GM18861 (cell line): ENCODE measurements at regions not wholly inside any gene's neighbourhood (a gene's known extent, or its start where the extent isn't known, plus 50 kb on each side); places are given as distances from the start of the nearest gene placed in this dataset.

Experiments
- ATAC-seq: cut with Tn5 transposase; IDR thresholded peaks from one replicate; pipeline ENCODE4 v1.9.1; 2021; ENCODE audit not compliant: unreplicated experiment

- ATAC-seq = no peak
Measured at GRCh38 chr15:69652751-69653305, 200.2 kb downstream of the RPLP1 start.

GRCh38 chr15:69653306-69653705 is 200.7 kb downstream of the RPLP1 start:
- no peak for ATAC-seq

DNA sequence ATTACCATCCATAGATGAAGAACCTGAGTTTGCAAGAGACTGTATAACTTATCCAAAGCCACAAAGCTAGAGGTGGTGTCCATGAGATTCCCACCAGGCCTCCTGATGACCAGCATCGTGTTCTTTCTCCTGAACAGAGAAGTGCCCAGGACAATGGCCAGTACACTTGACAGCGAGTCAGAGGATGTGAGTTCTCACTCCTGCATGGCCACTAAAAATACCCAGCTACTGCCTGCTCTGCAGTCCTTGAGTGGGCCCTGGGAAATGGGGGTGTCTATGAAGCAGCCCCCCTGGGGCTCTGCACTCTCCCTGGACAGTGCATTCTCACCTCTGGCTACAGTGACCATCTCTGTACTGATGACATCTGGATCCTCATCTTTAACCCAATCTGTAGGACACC is 201.2 kb downstream of the RPLP1 start:
- ATAC-seq = no peak

DNA sequence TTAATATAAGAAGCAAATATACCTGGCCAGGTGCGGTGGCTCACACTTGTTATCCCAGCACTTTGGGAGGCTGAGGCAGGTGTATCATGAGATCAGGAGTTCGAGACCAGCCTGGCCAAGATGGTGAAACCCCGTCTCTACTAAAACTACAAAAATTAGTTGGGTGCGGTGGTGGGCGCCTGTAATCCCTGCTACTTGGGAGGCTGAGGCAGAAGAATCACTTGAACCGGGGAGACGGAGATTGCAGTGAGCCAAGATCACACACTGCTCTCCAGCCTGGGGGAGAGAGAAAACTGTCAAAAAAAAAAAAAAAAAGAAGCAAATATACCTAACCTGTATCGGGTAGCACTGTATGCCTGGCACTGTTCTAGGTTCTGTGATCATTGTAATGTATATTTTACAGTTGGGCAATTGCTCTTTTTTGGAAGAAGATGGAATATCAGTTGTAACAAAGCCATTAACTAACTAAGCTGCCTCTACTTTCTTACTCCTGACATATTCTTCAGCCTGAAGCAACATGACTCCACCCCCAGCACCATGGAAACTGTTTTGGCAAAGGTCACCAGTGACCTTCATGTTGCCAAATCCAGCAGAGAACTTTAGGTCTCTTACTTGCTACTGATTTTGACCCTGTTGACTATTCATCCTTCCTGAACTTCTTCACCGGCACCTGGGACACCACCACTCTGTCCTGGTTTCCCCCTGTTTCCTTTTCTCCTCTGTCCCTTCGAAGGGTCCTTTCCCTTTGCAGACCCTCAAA is 203.8 kb downstream of the RPLP1 start:
- ATAC-seq = no peak

GRCh38 chr15:69657626-69658025 is 205.0 kb downstream of the RPLP1 start:
- ATAC-seq = no peak

DNA sequence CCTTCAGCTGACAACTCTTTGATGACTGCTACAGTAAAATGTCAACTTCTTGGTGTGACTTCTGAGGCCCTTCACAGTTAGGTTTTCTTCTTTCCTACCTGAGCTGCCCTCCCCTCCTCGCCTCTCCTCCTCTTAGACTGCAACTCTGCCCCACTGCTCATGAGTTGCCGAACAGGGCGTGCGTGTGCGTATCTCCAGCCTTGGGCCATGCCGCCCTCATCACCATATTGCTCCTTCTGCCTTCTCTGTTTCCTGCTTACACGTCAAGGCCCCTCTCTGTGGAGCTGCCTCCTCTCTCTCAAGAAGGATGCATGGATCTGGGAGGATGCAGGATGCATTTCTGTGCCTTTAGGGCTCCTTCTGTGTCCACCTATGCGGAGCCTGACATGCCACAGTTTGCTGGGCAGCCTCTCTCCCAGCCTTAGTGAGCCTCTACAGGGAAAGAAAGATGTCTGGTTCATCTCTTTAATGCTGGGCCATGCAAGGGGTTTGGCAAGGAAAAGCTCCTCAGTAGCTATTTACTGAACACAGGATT is 205.9 kb downstream of the RPLP1 start:
- ATAC-seq = no peak

GRCh38 chr15:69659454-69660050 is 206.9 kb downstream of the RPLP1 start:
- no peak for ATAC-seq

- ATAC-seq = no peak
Measured at GRCh38 chr15:69660114-69660513, 207.5 kb downstream of the RPLP1 start.

DNA sequence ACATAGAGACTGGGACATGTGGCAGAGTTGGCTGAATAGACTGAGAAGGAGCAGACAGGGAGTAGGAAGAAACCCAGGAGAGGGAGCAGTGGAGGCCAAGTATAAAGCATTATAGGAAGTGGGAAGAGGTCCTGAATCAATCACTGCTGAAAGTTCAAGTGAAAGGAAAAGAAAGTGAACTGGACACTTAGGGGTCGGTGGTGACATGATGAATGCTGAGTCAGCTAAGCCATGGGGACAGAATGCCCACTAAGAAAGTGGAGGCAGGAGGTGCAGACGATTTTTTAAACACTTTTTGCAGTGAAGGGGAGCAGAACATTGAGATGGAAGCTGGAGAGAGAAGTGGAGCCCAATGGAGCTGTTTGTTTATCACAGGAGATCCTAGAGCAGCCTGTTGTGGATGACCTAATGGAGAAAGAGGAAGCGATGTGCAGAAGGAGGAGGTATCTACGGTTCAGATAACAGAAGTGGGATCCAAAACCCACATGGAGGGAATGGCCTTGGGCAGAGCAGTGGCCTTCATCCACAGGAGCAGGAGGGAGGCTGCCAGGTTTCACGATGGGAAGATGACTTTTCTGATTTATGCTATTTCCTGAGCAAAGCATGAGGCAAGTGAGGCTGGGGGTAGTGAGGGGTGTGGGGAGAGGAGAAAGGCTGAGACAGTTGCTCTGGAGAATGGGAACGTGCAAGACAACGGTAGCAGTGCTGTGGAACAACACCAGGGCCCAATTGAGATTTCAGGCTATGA is 208.2 kb downstream of the RPLP1 start:
- ATAC-seq = no peak

GRCh38 chr15:69661446-69661845 is 208.8 kb downstream of the RPLP1 start:
- no peak for ATAC-seq

DNA sequence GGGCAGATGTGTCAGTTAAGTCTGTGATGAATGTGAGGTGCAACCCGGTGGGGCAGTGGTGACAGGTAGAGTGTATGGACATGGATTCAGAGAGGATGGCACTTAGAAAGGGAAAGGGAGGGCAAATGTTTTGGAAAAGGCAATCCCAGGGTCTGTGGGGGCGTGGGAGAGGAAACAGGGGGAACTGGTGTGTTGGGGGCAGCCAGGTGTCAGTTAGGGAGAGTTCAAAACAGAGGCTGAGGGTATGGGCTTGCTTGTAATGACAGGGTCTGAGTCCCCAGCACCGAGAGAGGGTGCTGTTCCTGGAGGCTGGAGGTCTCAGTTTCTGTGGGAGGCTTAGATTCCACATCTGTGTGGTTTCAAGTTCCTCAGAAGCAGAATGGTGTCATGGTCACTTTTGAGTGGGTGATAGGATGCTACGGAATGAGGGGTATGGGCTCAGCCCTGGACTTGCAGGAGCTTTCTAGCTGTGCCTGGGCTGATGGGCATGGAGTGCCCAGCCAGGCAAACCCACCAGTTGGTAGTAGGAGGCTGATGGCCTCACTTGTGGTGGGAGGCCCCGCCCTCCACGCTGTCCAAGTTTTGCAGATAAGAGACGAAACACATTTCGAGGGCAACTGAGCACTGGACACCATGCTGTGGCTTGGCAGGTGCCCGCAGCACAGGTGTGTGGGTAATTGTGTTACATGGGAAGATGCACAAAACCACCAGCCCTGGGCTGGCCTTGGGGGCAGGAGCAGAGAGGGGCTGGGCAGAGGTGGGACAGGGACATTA is 209.4 kb downstream of the RPLP1 start:
- ATAC-seq = no peak

GRCh38 chr15:69662645-69663000 is 210.0 kb downstream of the RPLP1 start:
- ATAC-seq = no peak

- no peak for ATAC-seq
Measured at GRCh38 chr15:69663441-69663840, 210.8 kb downstream of the RPLP1 start.

- ATAC-seq = no peak
Measured at GRCh38 chr15:69663982-69664381, 211.4 kb downstream of the RPLP1 start.

GRCh38 chr15:69664572-69665571 is 212.3 kb downstream of the RPLP1 start:
- no peak for ATAC-seq

- ATAC-seq = no peak
Measured at GRCh38 chr15:69665641-69666111, 213.1 kb downstream of the RPLP1 start.

GRCh38 chr15:69666441-69666882 is 213.8 kb downstream of the RPLP1 start:
- ATAC-seq = no peak

GRCh38 chr15:69666921-69667811 is 214.5 kb downstream of the RPLP1 start:
- no peak for ATAC-seq
